HUDEP-2 (cell line): ENCODE measurements at regions not wholly inside any gene's neighbourhood (a gene's known extent, or its start where the extent isn't known, plus 50 kb on each side); places are given as distances from the start of the nearest gene placed in this dataset.
"Not testable (repeated sequence)": the region's sequence is repeated elsewhere in the genome, so short reads cannot be mapped to it uniquely, and the experiment has no call there.

Experiments
- DNase-seq, 76 experiments: peaks; one replicate each; lab custom pipeline; 2025; ENCODE audit not compliant: unreplicated experiment in 76 of 76; lab: John Stamatoyannopoulos, UW

DNA sequence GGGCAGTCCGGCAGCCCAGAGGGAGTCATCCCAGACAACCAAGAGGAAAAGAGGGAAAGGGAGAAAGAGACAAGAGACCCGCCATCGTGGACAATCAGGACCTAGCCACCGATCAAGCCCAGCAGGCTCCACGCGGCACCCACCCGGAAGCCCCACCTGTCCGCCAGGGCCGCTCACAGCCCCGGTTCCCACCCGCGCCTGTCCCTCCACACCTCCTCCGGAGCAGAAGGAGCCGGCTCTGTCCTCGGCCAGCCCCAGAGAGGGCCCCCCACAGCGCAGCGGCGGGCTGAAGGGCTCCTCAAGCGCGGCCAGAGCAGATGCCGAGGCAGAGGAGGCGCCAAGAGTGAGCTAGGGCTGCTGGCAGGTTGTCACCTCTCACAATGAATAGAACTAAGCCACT, 784.7 kb upstream of the FBXO33 start:
- DNase-seq: no peak

GRCh38 chr14:40216408-40216807, 784.2 kb upstream of the FBXO33 start:
- not testable (repeated sequence) for DNase-seq

DNA sequence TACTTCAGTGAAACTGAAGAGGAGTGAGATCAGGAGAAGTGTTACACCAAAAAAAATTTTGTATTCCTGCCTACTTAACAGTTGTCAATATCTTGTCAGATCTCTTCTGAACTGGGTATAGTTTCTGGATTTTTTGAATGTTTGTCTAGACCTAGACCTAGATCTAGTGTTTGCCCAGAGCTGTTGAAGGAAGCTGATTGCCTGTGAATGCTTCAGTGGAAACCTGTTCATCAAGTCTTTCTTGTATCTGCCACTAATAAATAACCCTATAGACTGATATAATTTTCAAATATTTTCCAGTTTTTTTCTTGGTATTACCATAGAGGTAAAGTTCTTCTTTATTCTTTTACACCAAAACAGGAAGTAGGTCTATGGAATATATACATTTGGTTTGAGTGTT, 781.5 kb upstream of the FBXO33 start:
- DNase-seq: no peak

GRCh38 chr14:40204441-40205175, 772.4 kb upstream of the FBXO33 start:
- DNase-seq: no peak

DNA sequence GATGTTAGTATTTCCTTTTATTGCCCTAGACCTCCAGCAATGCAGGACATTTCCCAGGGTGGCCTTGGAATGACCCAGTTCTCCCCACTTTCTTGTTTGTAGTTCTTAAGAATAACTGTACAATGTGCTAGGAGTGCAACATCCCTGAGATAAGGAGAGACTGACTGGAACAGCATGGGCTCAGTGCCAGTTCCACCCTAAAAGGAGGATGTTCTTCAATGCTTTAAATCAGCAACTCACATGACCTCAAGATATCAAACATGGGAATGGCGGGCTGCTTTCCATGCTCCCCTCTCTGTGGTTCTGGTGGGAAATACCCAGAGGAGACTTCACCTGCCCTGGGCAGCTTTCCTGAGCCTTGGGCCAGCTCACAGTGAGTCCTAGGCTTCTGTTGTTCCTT, 766.9 kb upstream of the FBXO33 start:
- DNase-seq: no peak

- no peak for DNase-seq
Observed at GRCh38 chr14:40197344-40197743, 765.1 kb upstream of the FBXO33 start.

GRCh38 chr14:40188006-40188405, 755.8 kb upstream of the FBXO33 start:
- DNase-seq: no peak

DNA sequence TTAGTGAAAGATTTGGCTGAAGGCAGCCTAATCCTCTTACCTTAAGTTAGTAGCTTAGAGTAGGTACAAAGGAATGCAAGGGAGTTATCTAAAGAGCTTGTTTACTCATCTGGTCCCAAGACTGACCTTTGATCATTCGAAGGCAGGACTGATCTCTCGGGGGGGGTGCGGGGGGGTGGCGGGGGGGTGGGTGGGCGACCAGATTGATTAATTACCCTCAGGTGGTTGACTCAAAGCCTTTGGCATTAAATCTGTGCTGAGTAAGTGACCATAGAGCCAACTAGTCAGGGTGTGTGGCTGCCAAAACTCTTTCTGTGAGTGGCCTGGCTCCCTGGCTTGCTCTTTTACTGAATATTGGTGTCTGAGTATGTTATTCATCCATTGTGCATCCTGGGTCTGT, 731.9 kb upstream of the FBXO33 start:
- no peak for DNase-seq

DNA sequence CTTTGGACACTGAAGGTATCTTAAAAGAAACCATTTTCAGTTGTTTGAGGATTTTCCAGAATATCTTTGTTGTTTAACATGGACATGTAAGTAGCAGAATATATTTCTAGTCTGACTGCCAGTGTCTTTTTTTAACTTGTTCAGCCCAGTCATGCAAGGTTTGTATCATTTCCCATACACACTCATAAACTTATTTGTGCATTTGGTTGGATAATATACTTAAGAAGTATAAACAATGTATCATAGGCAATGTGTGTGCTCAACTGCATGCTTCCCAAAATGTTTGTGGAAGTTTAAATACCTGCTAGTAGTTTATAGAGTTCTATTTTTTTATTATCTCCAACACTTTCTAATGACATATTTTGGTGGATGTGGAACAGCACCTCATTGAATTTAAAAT, 707.4 kb upstream of the FBXO33 start:
- DNase-seq: no peak

DNA sequence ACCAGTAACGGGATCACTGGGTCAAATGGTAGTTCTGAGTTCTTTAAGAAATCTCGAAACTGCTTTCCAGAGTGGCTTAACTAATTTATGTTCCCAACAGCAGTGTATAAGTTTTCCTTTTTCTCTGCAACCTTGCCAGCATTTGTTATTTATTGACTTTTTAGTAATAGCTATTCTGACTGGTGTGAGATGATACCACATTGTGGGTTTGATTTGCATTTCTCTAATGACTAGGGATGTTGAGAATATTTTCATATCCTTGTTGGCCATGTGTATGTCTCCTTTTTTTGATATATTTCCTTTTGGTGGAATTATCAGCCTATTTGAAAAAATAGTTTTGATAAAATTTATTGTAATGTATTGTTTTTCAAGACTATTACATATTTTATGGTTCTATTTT, 701.2 kb upstream of the FBXO33 start:
- no peak for DNase-seq

DNA sequence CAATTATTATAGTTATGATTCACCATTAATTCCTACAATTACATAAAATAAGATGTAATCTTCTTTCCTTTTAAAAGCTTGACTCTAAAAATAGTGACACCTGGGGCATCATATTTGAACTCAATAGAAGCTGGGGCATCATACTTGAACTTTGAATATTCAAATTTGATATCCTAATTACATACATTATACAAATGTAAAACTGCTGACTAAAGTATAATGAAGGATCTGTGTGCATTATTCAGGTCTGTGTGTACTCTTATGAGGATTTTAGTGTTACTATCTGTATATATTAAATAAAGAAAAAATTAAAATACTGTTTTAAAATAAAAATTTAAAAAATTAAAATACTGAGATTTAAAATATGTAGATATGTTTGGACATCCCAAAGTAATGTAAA, 696.9 kb upstream of the FBXO33 start:
- DNase-seq: no peak

DNA sequence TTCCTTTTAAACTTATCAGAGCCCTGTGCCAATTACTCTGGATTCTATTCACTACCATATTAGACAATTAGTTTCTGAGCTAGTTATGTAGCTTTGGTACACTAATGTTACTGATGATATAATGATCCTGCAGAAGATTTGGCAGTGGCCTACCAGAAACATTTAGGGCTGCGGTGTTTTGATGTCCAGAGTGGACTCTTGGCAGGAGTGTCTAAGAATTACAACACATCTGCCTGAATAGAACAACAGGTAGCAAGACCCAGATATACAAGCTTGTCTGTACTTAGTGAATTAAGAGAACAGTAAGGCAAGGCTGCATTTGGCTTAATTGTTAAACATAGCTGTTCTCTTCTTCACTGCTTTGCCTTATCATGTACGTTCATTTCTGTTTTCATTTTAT, 691.6 kb upstream of the FBXO33 start:
- DNase-seq: no peak

GRCh38 chr14:40122968-40123648, 690.9 kb upstream of the FBXO33 start:
- no peak for DNase-seq

- DNase-seq: no peak
Observed at GRCh38 chr14:40119765-40120164, 687.5 kb upstream of the FBXO33 start.

DNA sequence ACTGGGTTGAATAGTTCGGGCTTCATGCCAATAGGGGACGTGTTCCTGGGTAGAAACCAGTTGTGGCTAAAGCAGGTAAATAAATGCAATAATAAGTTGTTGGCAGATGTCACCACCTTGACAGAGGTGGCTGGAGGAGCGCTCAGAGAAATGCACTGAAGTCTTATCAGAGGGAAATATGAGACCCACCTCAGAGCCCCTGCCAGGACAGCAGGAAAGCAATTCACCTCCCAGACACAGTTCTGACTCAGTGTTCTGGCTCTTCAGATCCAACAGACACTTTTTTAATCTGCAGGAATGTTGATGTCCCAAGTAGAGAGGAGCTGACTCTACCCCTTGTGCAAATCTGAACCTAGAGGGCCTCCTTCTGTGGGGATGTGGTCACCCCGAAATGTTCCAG, 687.1 kb upstream of the FBXO33 start:
- DNase-seq: no peak

DNA sequence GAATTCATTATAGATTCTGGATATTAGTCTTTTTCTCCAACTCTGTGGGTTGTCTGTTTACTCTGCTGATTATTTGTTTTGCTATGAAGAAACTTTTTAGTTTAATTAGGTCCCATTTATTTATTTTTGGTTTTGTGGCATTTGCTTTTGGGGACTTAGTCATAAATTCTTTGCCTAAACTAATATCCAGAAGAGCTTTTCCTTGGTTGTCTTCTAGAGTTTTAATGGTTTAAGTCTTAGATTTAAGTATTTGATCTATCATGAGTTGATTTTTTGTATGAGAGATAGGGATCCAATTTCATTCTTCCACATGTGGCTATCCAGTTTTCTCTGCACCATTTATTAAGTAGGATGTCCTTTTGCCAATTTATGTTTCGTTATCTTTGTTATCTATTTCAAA, 683.4 kb upstream of the FBXO33 start:
- no peak for DNase-seq

- DNase-seq: no peak
Observed at GRCh38 chr14:40113671-40114070, 681.4 kb upstream of the FBXO33 start.

GRCh38 chr14:40100544-40101196, 668.4 kb upstream of the FBXO33 start:
- no peak for DNase-seq

DNA sequence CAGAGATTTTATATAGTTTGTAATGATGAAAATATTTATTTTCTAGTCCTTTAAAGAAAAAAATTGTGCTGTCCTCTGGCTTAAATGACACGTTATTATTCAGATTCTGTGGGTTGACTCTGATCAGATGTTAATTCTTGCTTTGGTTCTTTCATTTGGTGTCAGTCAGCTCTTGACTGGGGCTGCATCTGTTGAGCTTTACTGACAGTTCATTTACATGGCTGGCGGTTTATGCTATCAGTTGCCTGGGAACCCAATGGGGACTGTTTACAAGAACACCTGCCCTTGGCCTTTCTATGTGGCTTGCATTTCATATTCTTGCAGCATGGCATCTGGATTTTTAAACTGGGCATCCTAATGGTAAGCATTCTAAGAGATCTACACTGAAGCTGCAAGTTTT, 667.1 kb upstream of the FBXO33 start:
- no peak for DNase-seq

DNA sequence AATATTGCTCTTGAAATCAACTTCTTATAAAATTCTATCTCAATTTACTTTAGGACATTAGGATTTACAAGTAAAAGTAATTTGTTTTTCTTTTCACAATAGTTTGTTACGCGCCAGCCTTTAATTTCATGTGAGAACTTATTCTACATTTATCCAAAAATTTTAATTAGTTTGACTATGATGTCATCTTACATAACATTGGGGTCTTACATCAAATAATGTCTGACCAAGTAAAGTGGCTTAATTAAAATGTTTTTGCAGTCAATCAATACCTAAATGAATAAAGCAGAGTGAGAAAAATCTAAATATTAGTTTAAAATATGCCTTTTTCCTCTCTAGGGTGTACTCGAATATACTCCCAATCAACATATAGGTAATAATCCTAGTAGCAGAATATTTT, 666.2 kb upstream of the FBXO33 start:
- DNase-seq: no peak

DNA sequence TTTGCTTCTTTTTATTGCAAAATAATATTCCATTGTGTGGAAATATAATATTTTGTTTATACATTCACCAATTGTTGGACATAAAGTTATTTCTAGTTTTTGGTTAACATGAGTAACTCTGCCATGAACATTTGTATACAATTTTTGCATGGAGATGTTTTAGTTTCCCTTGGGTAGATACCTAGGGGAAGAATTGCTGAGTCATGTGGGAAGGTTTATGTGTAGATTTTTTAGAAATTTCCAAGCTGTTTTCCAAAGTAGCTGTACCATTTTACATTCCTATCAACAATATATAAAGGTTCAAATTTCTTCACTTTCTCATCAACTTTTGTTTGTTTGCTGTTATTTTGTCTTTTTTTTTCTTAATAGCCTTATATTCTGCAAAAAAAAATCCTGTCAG, 664.7 kb upstream of the FBXO33 start:
- DNase-seq: no peak

- DNase-seq: no peak
Observed at GRCh38 chr14:40093800-40094199, 661.6 kb upstream of the FBXO33 start.
